K562 (cell line): ENCODE measurements at regions not wholly inside any gene's neighbourhood (a gene's known extent, or its start where the extent isn't known, plus 50 kb on each side); places are given as distances from the start of the nearest gene placed in this dataset.
A peak's percentile ranks its signal among the peaks of the same experiment; 100 is the strongest.

Source experiments
- ATAC-seq: fragments of 200-7000 bp; cut with Tn5 transposase; 3 replicates; pipeline ENCODE4 v1.9.1; 2020; ENCODE audit warnings: moderate library complexity
- BruUV-seq: library from RNA; stranded (reverse); fragments of 400-500 nt; replicated peaks from 2 replicates; lab custom pipeline; 2021; lab: Mats Ljungman, UMichigan
- CTCF ChIA-PET: fragments of 300-600 bp; formaldehyde crosslinking; extraction: SDS; loops from one replicate; lab custom pipeline; 2021; ENCODE audit warnings: low intra/inter-chr PET ratio; lab: Yijun Ruan, JAX
- POLR2A ChIA-PET: fragments of 300-600, 350-650 bp; sonication (Branson Sonifier 250); formaldehyde crosslinking; extraction: SDS; loops from one replicate; lab custom pipeline; 2021; ENCODE audit warnings: antibody characterized with exemption, inconsistent platforms; lab: Yijun Ruan, JAX
- DNase-seq, 4 experiments: peaks; one replicate each; pipeline versions ENCODE4 v3.0.0 to v3.0.0-alpha.2; 2011 to 2018; ENCODE audit warnings: low spot score in 3 of 4, mixed read lengths in 3 of 4; ENCODE audit errors: extremely low read depth in 1 of 4
- FAIRE-seq: peaks from 2 replicates; lab custom pipeline; 2011; peaks lifted over from hg19 to GRCh38; lab: Jason Lieb, UNC
- H2AFZ ChIP-seq: 2 replicates; pipeline ENCODE4 v1.6.0; 2011; ENCODE audit warnings: low read depth, low read length, control low read depth, inconsistent platforms
- H3K27ac ChIP-seq: fragments of 200-600 bp; 3 replicates; pipeline ENCODE4 v1.8.0; 2011; ENCODE audit warnings: low read depth, mild to moderate bottlenecking, control low read depth, inconsistent platforms, low read length, moderate library complexity, mixed read lengths; ENCODE audit errors: extremely low read depth
- H3K27me3 ChIP-seq, 2 experiments: fragments of 300-600 bp in 1 of 2; 2 replicates in 1 of 2; 3 replicates in 1 of 2; pipeline versions ENCODE4 v1.6.0 to v1.8.0; 2011; ENCODE audit warnings: inconsistent platforms in 2 of 2, low read length in 2 of 2, mild to moderate bottlenecking in 1 of 2, mixed read lengths in 1 of 2, moderate library complexity in 1 of 2; ENCODE audit not compliant: control insufficient read depth in 2 of 2, insufficient read depth in 2 of 2
- H3K36me3 ChIP-seq: fragments of 300-600 bp; 3 replicates; pipeline ENCODE4 v1.8.0; 2011; ENCODE audit warnings: mild to moderate bottlenecking, low read length, inconsistent platforms; ENCODE audit not compliant: control insufficient read depth, insufficient read depth
- H3K4me1 ChIP-seq, 2 experiments: fragments of 200-600 bp in 1 of 2; replicated peaks in 1 of 2; 2 replicates in 1 of 2; 3 replicates in 1 of 2; pipeline versions ENCODE4 v1.5.1 to v1.8.0; 2011; ENCODE audit warnings: inconsistent platforms in 2 of 2, low read length in 2 of 2, mild to moderate bottlenecking in 1 of 2, mixed read lengths in 1 of 2, moderate library complexity in 1 of 2; ENCODE audit not compliant: control insufficient read depth in 2 of 2, insufficient read depth in 2 of 2
- H3K4me2 ChIP-seq: 2 replicates; pipeline ENCODE4 v1.6.1; 2011; ENCODE audit warnings: low read length, control low read depth, inconsistent platforms, mixed read lengths; ENCODE audit not compliant: insufficient read depth
- H3K4me3 ChIP-seq: fragments of 200-600 bp; sonication (generic), shearing (Covaris generic); 2 replicates; pipeline ENCODE4 v1.5.1; 2016; ENCODE audit warnings: control low read depth, inconsistent platforms
- H3K79me2 ChIP-seq: fragments of 200-600 bp; 3 replicates; pipeline ENCODE4 v1.8.0; 2011; ENCODE audit warnings: low read length, inconsistent platforms; ENCODE audit not compliant: control insufficient read depth, insufficient read depth
- H3K9ac ChIP-seq, 2 experiments: 2 replicates each; pipeline versions ENCODE4 v1.6.0 to v1.6.1; 2011; ENCODE audit warnings: low read depth in 2 of 2, low read length in 2 of 2, control low read depth in 1 of 2, inconsistent platforms in 1 of 2, mild to moderate bottlenecking in 1 of 2, mixed read lengths in 1 of 2; ENCODE audit not compliant: insufficient read depth in 1 of 2
- H3K9me1 ChIP-seq: one replicate; pipeline ENCODE4 v1.6.0; 2011; ENCODE audit warnings: inconsistent platforms, mild to moderate bottlenecking, low read length, moderate library complexity; ENCODE audit not compliant: control insufficient read depth, insufficient read depth
- H3K9me3 ChIP-seq: replicated peaks from 2 replicates; pipeline ENCODE4 v1.5.1; 2011; ENCODE audit warnings: low read depth, low read length, inconsistent platforms; ENCODE audit not compliant: control insufficient read depth, insufficient read depth
- H4K20me1 ChIP-seq: replicated peaks from 2 replicates; pipeline ENCODE4 v1.6.1; 2011; ENCODE audit warnings: low read length, inconsistent platforms, mixed read lengths; ENCODE audit not compliant: control insufficient read depth, insufficient read depth
- CEBPG ChIP-seq, 3 experiments: fragments of 200-800 bp in 1 of 3; sonication (Bioruptor generic) in 1 of 3; sonication (generic) in 1 of 3; formaldehyde crosslinking in 1 of 3; IDR thresholded peaks in 2 of 3; conservative IDR thresholded peaks in 1 of 3; 2 replicates each; pipeline versions ENCODE4 v1.6.1 to v1.8.0; 2016 to 2022; ENCODE audit warnings: missing compliant biosample characterization in 2 of 3, missing genetic modification characterization in 2 of 3, mild to moderate bottlenecking in 1 of 3, missing genetic modification reagents in 1 of 3
- MLLT1 ChIP-seq, 2 experiments: fragments of 450-650 bp; IDR thresholded peaks; 2 replicates each; pipeline ENCODE4 v1.6.1; 2016
- TEAD4 ChIP-seq, 2 experiments: sonication (generic) in 1 of 2; formaldehyde crosslinking in 1 of 2; IDR thresholded peaks; 2 replicates each; pipeline versions ENCODE4 v1.6.1 to v1.8.0; 2012 to 2022; ENCODE audit warnings: borderline replicate concordance in 1 of 2, inconsistent platforms in 1 of 2, low read length in 1 of 2, mild to moderate bottlenecking in 1 of 2, missing genetic modification reagents in 1 of 2
- ZNF197 ChIP-seq: fragments of 200-800 bp; sonication (Bioruptor generic); IDR thresholded peaks from 2 replicates; pipeline ENCODE4 v1.6.1; 2016; ENCODE audit warnings: low read depth, missing genetic modification characterization, missing compliant biosample characterization
- WGBS: fragments of 100-300 bp; shearing (Covaris generic); methylation state at CpG from one replicate; pipeline ENCODE4 v1.1.6; 2016; ENCODE audit warnings: low coverage, mixed read lengths; ENCODE audit not compliant: insufficient coverage; ENCODE audit errors: missing lambda C conversion rate; 5-methylcytosine and 5-hydroxymethylcytosine counted together
- in situ Hi-C: fragments of 300-500 bp; cut with MboI; formaldehyde crosslinking; loops from 4 replicates; pipeline ENCODE4 v1.15.0; 2018; ENCODE audit warnings: inconsistent platforms, mixed read lengths
- intact Hi-C: fragments of 100-400 bp; cut with micrococcal nuclease; formaldehyde crosslinking; loops from 2 replicates; pipeline ENCODE4 v1.14.2; 2022

GRCh38 chr2:43144263-43144662, 82.1 kb downstream of the ZFP36L2 start:
- 65% methylated on average over 2 of the region's 2 CpGs for WGBS
- H3K9me1 ChIP-seq: no peaks in the 10 kb centered on the region
- no peak overlapping the region for H2AFZ ChIP-seq
- H3K4me3 ChIP-seq: no peak overlapping the region
- ChIA-PET CTCF (no interaction called here), POLR2A (interaction anchor here (0.9 kb wide), 1 partner anchor 32 kb away, joined by 3 read pairs; no protein-coding TSS in a partner anchor)
- no peak overlapping the region for H3K27ac ChIP-seq
- DNase-seq (no peak), FAIRE-seq (no peak), ATAC-seq (no peak)
- BruUV-seq: no TSS peak
- TF ChIP-seq ZNF197 (CRISPR knock-in tag) (no peak), CEBPG (CRISPR knock-in tag; IDR thresholded peaks at IDR 0.05) (no peak), CEBPG (tag; conservative IDR thresholded peaks at IDR 0.05 in 1 of 2, IDR thresholded peaks at IDR 0.05 in 1 of 2) (0 out of 4 replicates have a peak, but pooled peaks of 1 of the 2 experiments have one; percentile 19), TEAD4 (IDR thresholded peaks at IDR 0.05; ENCODE audit: low read length) (no peak), TEAD4 (CRISPR knock-in tag; IDR thresholded peaks at IDR 0.05; ENCODE audit: borderline replicate concordance) (no peak), MLLT1 (IDR thresholded peaks at IDR 0.05) (no peak)
- no peaks in the 10 kb centered on the region for H4K20me1 ChIP-seq
- no peaks in the 10 kb centered on the region for H3K9me3 ChIP-seq
- in situ Hi-C loops (loop anchor here (25.0 kb wide), 1 partner anchor 307 kb away; no protein-coding TSS in a partner anchor), intact Hi-C loops (no loop called here)
- H3K9ac ChIP-seq: no peak overlapping the region
- no peaks in the 10 kb centered on the region for H3K79me2 ChIP-seq
- H3K4me2 ChIP-seq: no peak overlapping the region
- no peaks in the 10 kb centered on the region for H3K27me3 ChIP-seq
- peaks cover 0 to 5% of the 10 kb centered on the region in 2 experiments; a peak in 2 of 5 replicates for H3K4me1 ChIP-seq
- no peaks in the 10 kb centered on the region for H3K36me3 ChIP-seq
